ENCODE measurements at regions not wholly inside any gene's neighbourhood (a gene's known extent, or its start where the extent isn't known, plus 50 kb on each side); places are given as distances from the start of the nearest gene placed in this dataset.
"Not testable (repeated sequence)": the region's sequence is repeated elsewhere in the genome, so short reads cannot be mapped to it uniquely, and the experiment has no call there.

DNA sequence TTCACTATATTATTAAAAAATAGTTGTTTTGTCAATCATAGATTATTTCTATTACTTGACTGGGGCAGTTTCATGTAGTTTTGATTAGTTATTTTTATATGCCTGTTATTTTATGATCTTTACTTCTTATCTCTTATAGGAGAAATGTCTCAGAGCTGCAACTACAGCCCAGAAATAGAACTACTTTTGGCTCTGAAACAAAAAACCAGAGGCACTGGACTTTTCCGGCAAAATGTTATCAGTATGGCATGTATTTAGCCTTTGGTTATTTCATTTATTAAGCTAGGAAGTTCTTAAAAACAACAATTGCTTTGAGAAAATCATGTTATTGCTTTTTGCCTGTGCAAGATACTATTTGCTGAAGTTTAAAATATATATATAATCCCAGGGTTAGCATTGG, 566.5 kb downstream of the ANKRD50 start:
- H3K36me3 Mint-ChIP-seq (ENCODE audit: low read depth) = no peaks in the 10 kb centered on the region
- DNase-seq = no peak
- H3K4me3 Mint-ChIP-seq = no peak overlapping the region
- no peak overlapping the region for H3K27ac Mint-ChIP-seq
- H3K9me3 Mint-ChIP-seq = no peaks in the 10 kb centered on the region
- H3K27me3 Mint-ChIP-seq = no peaks in the 10 kb centered on the region
- ChIA-PET CTCF (no interaction called here), POLR2A (no interaction called here)
- H3K4me1 Mint-ChIP-seq = no peaks in the 10 kb centered on the region

DNA sequence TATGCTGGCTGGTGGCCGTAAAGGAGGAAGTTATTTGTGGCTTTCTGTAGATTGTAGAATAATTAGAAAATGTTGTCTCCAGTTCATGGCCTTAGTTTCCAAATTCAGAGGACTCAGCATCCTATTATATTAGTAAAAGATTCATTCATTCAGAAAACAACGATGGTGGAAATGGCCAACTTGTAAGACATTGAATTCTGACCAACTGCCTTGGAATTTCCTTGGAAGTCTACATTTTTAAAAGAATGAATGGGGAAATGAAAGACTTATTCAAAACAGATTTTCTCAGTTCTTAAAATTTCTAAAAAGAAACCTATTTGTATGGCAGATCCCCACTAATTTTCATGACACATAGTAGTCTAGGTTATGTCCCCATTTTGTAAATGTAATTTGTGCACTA, 561.5 kb downstream of the ANKRD50 start:
- H3K4me1 Mint-ChIP-seq = no peaks in the 10 kb centered on the region
- POLR2A ChIA-PET = no interaction called here

DNA sequence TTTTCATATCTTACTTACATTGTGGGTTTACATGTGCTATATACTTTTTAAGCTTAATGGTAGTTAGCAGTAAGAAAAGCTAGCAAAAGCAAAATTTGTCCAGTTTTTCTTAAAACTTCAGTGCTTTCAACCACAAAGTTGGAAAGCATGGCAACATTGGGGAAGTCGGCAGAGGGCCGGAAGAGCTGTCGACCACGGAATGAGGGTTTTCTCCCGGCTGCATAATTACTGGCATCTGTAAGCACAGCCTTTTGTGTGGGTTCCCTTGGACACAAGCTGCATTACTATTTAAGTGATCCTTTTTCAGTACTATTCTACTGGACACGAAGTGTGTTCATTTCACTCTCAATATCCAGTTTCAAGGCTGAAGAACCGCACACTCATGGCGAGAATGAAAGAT, 560.4 kb downstream of the ANKRD50 start:
- no peak overlapping the region for H3K4me3 Mint-ChIP-seq
- H3K36me3 Mint-ChIP-seq (ENCODE audit: low read depth) = no peaks in the 10 kb centered on the region

More for the DNA sequence above, 561.5 kb downstream of the ANKRD50 start:
- Mint-ChIP-seq H3K27me3 (no peaks in the 10 kb centered on the region), H3K27ac (no peak overlapping the region), H3K9me3 (no peaks in the 10 kb centered on the region), H3K36me3 (ENCODE audit: low read depth) (no peaks in the 10 kb centered on the region), H3K4me3 (no peak overlapping the region)
- DNase-seq = no peak
- CTCF ChIA-PET = no interaction called here

DNA sequence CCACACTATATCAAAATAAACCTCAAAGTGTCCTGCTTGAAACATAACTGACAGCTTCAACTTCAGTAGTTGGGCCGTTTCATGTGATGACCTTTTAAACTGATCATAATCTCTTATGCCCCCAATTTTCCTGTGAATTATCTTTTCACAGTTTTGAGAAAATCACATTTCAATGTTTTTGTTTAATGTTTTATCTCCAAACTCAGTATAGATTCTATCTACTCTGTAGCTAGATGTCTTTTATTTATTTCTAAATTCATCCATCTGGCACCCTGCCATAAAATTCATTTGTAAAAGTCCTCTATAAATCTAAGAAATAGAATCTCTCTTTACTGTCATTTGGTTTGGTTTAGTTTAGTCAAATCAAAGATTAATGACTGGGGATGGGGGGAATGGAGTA, 557.3 kb downstream of the ANKRD50 start:
- ChIA-PET CTCF (no interaction called here), POLR2A (interaction anchor here (0.6 kb wide), 1 partner anchor 18 kb away, joined by 3 read pairs; no protein-coding TSS in a partner anchor)
- DNase-seq = no peak
- Mint-ChIP-seq H3K27me3 (no peaks in the 10 kb centered on the region), H3K4me3 (no peak overlapping the region), H3K36me3 (ENCODE audit: low read depth) (no peaks in the 10 kb centered on the region), H3K9me3 (no peaks in the 10 kb centered on the region), H3K4me1 (no peaks in the 10 kb centered on the region), H3K27ac (no peak overlapping the region)

More for the DNA sequence above, 560.4 kb downstream of the ANKRD50 start:
- ChIA-PET POLR2A (no interaction called here), CTCF (no interaction called here)
- Mint-ChIP-seq H3K27ac (no peak overlapping the region), H3K27me3 (no peaks in the 10 kb centered on the region), H3K4me1 (no peaks in the 10 kb centered on the region), H3K9me3 (no peaks in the 10 kb centered on the region)
- no peak for DNase-seq

DNA sequence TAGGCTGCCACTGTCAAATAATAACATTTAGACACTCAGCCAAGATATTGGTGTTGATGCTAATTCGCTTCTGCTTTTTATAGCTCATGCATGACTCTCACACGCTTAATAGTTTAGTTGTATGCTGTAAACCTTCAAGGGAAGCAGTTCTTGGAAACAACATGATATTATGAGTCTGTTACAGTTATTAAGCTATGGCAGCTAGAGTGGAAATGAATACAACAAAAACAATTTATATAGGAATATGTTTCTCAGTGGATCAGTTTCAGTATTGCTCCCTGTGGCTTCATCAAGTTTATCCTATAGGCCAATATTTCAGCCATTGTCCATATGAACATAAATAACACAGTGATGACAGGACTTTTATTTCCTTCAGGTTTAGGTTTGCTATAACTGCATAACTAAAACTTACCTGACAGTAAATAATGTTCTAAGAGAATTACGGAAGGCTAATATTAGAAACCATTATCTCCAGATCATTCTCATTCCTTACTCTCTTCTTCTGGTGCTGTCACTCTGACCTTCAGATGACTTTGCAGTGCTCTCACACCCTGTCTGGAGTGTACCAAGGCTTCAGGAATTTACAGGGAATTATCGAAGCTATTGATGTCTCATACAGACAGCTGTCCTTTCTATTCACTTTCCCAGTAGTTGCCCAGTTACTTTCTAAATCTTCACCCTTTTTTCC, 555.0 kb downstream of the ANKRD50 start:
- H3K4me1 Mint-ChIP-seq = no peaks in the 10 kb centered on the region
- ChIA-PET CTCF (no interaction called here), POLR2A (no interaction called here)
- no peak overlapping the region for H3K4me3 Mint-ChIP-seq
- H3K27me3 Mint-ChIP-seq = no peaks in the 10 kb centered on the region
- DNase-seq = no peak
- H3K9me3 Mint-ChIP-seq = no peaks in the 10 kb centered on the region
- no peaks in the 10 kb centered on the region for H3K36me3 Mint-ChIP-seq (ENCODE audit: low read depth)
- no peak overlapping the region for H3K27ac Mint-ChIP-seq

DNA sequence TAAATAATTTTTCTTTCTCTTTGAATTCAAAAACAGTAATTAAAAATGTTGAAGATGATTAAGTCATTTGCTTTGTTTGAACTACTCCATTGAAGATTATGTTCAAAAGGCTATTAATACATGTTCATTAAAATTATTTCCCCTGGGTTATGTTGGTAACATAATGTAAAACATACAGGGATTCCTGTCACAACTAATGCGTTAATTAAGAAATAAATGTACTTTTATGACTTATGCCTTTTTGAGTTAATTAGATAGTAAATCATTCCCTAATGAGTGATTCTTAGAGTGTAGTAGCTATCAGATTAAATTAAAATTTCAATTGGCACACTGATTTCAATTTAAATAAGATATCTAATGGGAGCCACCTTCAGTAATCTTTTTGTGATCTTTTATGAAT, 549.1 kb downstream of the ANKRD50 start:
- Mint-ChIP-seq H3K27me3 (no peaks in the 10 kb centered on the region), H3K27ac (no peak overlapping the region), H3K36me3 (ENCODE audit: low read depth) (no peaks in the 10 kb centered on the region), H3K9me3 (no peaks in the 10 kb centered on the region), H3K4me3 (no peak overlapping the region), H3K4me1 (no peaks in the 10 kb centered on the region)
- no peak for DNase-seq
- ChIA-PET CTCF (no interaction called here), POLR2A (no interaction called here)

DNA sequence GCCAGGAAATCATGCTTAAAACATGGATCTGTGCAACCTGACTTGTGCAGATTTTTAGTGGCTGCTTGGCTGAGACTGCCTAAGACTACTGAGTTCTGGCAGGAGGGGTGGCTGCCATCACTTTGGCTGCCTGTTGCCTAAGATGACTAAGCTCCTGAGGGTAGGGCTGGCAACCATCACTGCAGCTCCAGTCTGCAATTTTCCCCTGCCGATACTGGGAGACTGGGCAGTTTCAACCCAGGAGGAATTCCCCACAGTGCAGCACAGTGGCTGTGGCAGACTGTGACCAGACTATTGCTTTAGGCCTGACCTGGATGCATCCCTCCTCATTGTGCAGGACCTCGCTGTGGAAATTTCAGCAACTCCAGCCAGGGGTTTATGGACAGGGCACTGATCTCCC, 544.9 kb downstream of the ANKRD50 start:
- Mint-ChIP-seq H3K36me3 (ENCODE audit: low read depth) (no peaks in the 10 kb centered on the region), H3K9me3 (no peaks in the 10 kb centered on the region), H3K4me1 (no peaks in the 10 kb centered on the region), H3K27ac (no peak overlapping the region), H3K4me3 (no peak overlapping the region), H3K27me3 (no peaks in the 10 kb centered on the region)
- POLR2A ChIA-PET = no interaction called here
- CTCF ChIA-PET = interaction anchor here (1.5 kb wide), 1 partner anchor 10 kb away, joined by 3 read pairs; no protein-coding TSS in a partner anchor
- no peak for DNase-seq

DNA sequence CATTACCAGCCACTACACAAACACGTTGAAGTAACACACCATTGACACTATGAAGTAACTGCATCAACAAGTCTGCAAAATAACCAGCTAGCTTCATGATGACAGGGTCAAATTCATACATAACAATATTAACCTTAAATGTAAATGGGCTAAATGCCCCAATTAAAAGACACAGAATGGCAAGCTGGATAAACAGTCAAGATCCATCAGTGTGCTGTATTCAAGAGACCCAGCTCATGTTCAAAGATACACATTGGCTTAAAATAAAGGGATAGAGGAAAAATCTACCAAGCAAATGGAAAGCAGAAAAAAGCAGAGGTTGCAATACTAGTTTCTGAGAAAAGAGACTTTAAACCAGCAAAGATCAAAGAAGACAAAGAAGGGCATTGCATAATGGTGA, 543.0 kb downstream of the ANKRD50 start:
- POLR2A ChIA-PET; CTCF ChIA-PET; H3K27me3 Mint-ChIP-seq; H3K4me3 Mint-ChIP-seq; H3K36me3 Mint-ChIP-seq (ENCODE audit: low read depth); H3K9me3 Mint-ChIP-seq; H3K4me1 Mint-ChIP-seq; DNase-seq; H3K27ac Mint-ChIP-seq: not testable (repeated sequence)

DNA sequence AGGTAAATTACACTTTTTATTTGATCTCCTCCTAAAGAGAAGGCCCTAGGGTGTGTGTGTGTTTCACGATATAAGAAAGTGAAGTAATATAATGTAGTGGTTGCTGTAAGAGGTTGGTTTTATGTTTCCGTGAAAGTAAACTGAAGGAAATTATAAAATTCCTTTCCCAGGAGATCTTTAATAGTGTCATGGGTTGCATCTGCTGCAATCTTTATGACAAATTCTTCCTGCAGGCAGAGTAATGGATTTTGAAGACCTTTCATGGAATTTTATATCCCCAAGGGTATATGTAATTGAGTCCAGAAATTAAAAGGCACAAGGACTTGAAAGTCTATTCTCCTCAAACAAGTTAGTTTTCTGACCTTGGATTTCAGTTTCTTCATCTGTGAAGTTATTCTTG, 538.6 kb downstream of the ANKRD50 start:
- DNase-seq = no peak
- ChIA-PET CTCF (no interaction called here), POLR2A (interaction anchor here (0.6 kb wide), 1 partner anchor 19 kb away, joined by 3 read pairs; no protein-coding TSS in a partner anchor)
- H3K36me3 Mint-ChIP-seq (ENCODE audit: low read depth) = no peaks in the 10 kb centered on the region
- no peaks in the 10 kb centered on the region for H3K9me3 Mint-ChIP-seq
- no peaks in the 10 kb centered on the region for H3K27me3 Mint-ChIP-seq
- no peak overlapping the region for H3K27ac Mint-ChIP-seq
- H3K4me1 Mint-ChIP-seq = no peaks in the 10 kb centered on the region
- H3K4me3 Mint-ChIP-seq = no peak overlapping the region

DNA sequence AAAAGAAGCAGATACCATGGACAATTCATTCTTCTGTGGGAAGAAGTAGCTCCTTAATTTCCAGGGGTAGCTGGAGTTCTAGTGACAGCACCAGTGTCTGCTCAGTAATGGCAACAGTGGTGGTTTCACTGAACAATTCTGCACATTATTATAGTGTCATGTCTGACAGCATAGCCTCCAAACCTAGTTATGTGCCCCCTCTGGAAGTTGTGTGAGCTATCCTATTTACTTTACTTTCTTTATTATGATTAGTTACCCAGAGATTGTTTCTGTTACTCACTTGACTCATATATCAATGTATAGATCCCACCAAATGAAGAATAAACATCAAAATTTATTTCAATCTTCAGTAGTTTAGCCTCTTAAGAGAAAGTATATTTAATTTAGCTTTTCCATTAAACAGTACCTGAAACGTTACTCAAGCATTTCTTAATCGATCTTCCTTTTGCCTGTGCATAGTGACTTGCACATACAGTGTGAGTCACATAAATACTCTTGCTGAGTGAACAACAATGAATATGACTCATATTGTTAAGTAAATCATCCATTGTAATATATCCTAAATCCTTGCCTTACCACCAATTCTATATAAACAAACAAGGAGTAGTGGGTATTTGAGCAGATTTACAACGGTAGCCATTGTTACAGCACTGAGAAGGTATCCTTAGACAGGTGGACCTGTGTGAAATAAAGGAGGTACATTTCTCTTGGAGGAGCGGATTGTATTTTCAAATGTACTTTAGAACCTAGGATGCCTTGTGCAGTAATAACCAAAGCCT, 534.7 kb downstream of the ANKRD50 start:
- Mint-ChIP-seq H3K4me3 (no peak overlapping the region), H3K27ac (no peak overlapping the region), H3K36me3 (ENCODE audit: low read depth) (no peaks in the 10 kb centered on the region), H3K27me3 (no peaks in the 10 kb centered on the region), H3K4me1 (no peaks in the 10 kb centered on the region), H3K9me3 (no peaks in the 10 kb centered on the region)
- POLR2A ChIA-PET = no interaction called here
- DNase-seq = no peak
- CTCF ChIA-PET = interaction anchor here (1.3 kb wide), 1 partner anchor 11 kb away, joined by 3 read pairs; no protein-coding TSS in a partner anchor

DNA sequence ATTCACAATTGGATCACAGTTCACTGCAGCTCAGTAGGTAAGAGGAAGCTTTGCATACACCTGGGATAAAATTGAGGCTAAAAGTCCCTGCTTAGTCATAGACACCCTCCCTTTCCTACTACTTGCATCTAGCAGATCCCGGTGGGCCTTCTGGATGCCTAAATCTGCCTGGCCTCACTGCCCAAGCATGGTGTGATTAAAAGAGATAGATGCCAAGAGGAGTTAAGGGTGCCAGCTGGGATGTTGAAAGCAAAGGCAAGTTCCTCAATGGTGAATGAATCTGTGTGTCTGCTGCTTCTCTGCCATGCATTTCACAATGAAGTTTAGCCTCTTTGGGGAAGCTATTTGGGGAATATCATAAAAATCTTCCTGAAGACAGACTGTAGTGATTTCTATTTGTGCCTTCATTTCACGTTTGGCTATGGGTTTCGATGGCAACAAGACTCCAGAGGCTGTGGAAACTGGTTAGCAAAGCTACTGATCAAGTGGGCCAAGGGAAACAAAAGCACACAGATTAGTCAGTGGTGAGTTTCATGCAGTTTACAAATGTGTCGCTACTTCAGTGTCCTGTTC, 534.0 kb downstream of the ANKRD50 start:
- ChIA-PET POLR2A (no interaction called here), CTCF (interaction anchor here (1.3 kb wide), 1 partner anchor 11 kb away, joined by 3 read pairs; no protein-coding TSS in a partner anchor)
- DNase-seq = no peak
- H3K9me3 Mint-ChIP-seq = no peaks in the 10 kb centered on the region
- H3K4me1 Mint-ChIP-seq = no peaks in the 10 kb centered on the region
- H3K4me3 Mint-ChIP-seq = no peak overlapping the region
- no peaks in the 10 kb centered on the region for H3K27me3 Mint-ChIP-seq
- no peaks in the 10 kb centered on the region for H3K36me3 Mint-ChIP-seq (ENCODE audit: low read depth)
- H3K27ac Mint-ChIP-seq = no peak overlapping the region

DNA sequence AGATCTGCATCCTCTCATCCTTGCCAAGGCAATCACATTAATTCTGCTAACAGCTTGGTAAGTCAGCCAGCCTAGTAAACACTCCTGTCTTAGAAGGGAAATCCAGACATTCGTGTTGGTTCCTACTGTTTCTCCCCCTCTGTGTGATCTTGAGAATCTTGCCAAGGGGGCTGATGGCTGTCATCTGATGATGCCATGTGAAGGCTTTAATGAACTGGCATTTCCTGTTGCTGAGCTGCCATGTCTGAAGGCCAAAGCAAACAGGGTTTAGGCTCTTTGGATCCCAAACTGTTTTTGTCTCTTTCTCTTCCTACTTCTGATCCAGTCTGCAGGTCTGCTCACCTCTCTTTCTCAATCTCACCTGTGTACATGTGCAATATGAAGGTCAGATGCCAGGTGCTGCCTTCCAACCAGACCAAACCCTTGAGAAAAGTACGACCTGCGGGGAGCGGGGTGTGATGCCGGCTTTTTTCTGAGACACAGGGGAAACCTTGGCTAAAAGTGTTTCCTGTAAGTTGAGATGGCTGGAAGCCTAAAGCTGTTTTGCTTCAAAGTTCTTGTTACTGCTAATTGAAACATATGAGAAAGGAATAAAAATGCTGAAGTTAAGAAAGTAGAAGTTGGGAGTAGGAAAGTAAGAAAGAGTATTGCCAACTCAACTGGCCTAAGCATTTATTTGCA, 532.9 kb downstream of the ANKRD50 start:
- CTCF ChIA-PET = no interaction called here
- Mint-ChIP-seq H3K27me3 (no peaks in the 10 kb centered on the region), H3K4me3 (no peak overlapping the region), H3K27ac (no peak overlapping the region), H3K9me3 (no peaks in the 10 kb centered on the region), H3K4me1 (no peaks in the 10 kb centered on the region), H3K36me3 (ENCODE audit: low read depth) (no peaks in the 10 kb centered on the region)
- POLR2A ChIA-PET = no interaction called here
- DNase-seq = no peak

DNA sequence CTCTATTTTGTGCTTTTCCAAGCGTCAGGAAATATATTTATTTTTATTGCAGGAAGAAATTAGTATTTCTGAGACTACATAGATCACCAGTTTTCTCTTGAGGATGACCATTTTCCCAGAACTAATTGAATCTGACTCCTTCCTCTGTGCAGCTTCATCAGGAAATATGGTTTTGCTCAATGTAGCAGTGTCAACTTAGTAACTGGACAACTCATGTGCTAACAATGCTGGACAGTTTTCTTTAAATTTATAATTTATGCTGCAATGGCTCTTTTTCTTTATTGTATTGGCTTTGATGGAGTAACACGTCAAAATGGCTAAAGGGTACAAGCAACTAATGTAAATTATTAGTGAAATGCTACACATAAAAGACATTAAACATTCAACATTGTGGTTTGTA, 531.5 kb downstream of the ANKRD50 start:
- no peaks in the 10 kb centered on the region for H3K27me3 Mint-ChIP-seq
- H3K36me3 Mint-ChIP-seq (ENCODE audit: low read depth) = no peaks in the 10 kb centered on the region
- H3K4me1 Mint-ChIP-seq = no peaks in the 10 kb centered on the region
- ChIA-PET POLR2A (no interaction called here), CTCF (no interaction called here)
- H3K27ac Mint-ChIP-seq = no peak overlapping the region
- no peak overlapping the region for H3K4me3 Mint-ChIP-seq
- H3K9me3 Mint-ChIP-seq = no peaks in the 10 kb centered on the region
- DNase-seq = no peak
